AG04450 (cell line): ENCODE measurements at regions not wholly inside any gene's neighbourhood (a gene's known extent, or its start where the extent isn't known, plus 50 kb on each side); places are given as distances from the start of the nearest gene placed in this dataset.
A peak's percentile ranks its signal among the peaks of the same experiment; 100 is the strongest.

Experiments used
- CTCF ChIA-PET: fragments of 300-600, 350-600 bp; formaldehyde crosslinking; extraction: SDS; loops from one replicate; lab custom pipeline; 2022; ENCODE audit warnings: antibody characterized with exemption, inconsistent platforms; lab: Charles Lee
- POLR2A ChIA-PET: fragments of 350-600 bp; formaldehyde crosslinking; extraction: SDS; loops from one replicate; lab custom pipeline; 2021; ENCODE audit warnings: antibody characterized with exemption, inconsistent platforms; lab: Yijun Ruan, JAX
- DNase-seq: peaks from one replicate; pipeline ENCODE4 v3.0.0-alpha.2; 2011; ENCODE audit warnings: low read depth, low spot score
- H3K27ac ChIP-seq: one replicate; pipeline ENCODE4 v1.5.1; 2012; ENCODE audit warnings: low read depth, low read length, control low read depth
- H3K27me3 ChIP-seq: one replicate; pipeline ENCODE4 v1.6.0; 2012; ENCODE audit warnings: low read length; ENCODE audit not compliant: control insufficient read depth, insufficient read depth
- H3K4me3 ChIP-seq: 2 replicates; pipeline ENCODE4 v1.5.1; 2011; ENCODE audit warnings: mild to moderate bottlenecking, low read depth, low read length, control low read depth
- H3K9me3 ChIP-seq: 2 replicates; pipeline ENCODE4 v1.5.1; 2012; ENCODE audit warnings: low read length; ENCODE audit not compliant: control insufficient read depth, insufficient read depth
- TF ChIP-seq, protein P1 (sequence below): IDR thresholded peaks from 2 replicates; pipeline ENCODE4 v1.5.1; 2011; ENCODE audit warnings: low read depth, low read length, control low read depth, inconsistent platforms

DNA sequence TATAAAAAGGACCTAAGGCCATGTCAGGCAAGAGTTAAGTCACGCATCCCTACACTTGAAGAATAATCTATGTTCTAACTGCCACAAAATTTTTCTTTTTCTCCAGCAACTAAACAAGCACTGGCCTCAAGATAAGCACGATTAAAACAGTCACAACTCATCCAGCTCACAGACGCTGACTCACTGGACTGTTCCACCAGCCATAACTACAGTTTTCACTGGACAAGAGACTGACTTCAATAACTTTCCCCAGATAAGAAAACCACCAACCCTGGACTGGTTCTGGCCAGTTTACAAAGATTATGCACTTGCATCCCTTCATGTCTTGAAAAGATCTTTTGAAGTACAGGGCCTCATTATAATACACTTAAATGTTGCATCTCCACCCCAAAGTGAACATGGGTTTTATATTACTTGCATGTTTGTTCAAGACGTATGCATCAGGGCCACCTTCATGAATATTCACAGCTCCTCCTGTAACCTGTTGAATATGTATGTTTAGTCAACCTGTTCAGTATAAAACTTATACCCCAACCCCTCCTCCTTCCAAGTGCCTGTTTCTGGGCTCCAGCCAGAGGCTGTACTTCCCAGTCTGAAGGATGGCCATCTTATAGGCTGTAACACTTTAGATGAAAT lies 129.3 kb upstream of the EPB41L4A start:
- ChIA-PET CTCF (interaction anchor here (0.7 to 15.0 kb wide), 2 partner anchors 210 to 300 kb away, joined by 3 to 334 read pairs; no protein-coding TSS in a partner anchor), POLR2A (no interaction called here)
- H3K27me3 ChIP-seq = peaks cover 4% of the 10 kb centered on the region
- TF ChIP-seq, protein P1, sequence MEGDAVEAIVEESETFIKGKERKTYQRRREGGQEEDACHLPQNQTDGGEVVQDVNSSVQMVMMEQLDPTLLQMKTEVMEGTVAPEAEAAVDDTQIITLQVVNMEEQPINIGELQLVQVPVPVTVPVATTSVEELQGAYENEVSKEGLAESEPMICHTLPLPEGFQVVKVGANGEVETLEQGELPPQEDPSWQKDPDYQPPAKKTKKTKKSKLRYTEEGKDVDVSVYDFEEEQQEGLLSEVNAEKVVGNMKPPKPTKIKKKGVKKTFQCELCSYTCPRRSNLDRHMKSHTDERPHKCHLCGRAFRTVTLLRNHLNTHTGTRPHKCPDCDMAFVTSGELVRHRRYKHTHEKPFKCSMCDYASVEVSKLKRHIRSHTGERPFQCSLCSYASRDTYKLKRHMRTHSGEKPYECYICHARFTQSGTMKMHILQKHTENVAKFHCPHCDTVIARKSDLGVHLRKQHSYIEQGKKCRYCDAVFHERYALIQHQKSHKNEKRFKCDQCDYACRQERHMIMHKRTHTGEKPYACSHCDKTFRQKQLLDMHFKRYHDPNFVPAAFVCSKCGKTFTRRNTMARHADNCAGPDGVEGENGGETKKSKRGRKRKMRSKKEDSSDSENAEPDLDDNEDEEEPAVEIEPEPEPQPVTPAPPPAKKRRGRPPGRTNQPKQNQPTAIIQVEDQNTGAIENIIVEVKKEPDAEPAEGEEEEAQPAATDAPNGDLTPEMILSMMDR = no peak
- DNase-seq = peak; percentile 11
- no peak overlapping the region for H3K4me3 ChIP-seq
- H3K27ac ChIP-seq = no peak overlapping the region
- H3K9me3 ChIP-seq = no peaks in the 10 kb centered on the region

DNA sequence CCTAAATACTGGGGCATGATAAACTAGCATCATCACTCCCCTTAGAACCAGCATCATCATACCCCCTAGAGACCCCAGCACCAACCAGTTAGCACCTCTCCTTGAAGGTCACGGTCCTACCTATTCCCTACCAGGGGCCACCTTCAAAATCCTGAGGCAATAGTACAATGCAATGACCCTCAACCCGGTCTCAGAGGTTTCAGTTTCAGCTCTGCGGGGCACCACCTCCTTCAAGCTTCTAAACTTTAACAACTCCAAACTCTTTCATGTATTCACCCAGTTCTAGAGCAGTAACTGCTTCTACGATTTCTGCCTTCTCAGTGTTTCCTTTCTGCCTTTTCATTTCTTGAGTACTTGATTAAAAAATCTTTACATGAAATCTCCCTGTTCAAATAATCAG lies 130.1 kb upstream of the EPB41L4A start:
- CTCF ChIA-PET = interaction anchor here (15.0 kb wide), 1 partner anchor 209 kb away, joined by 334 read pairs; no protein-coding TSS in a partner anchor
- Histone ChIP-seq H3K4me3 (no peak overlapping the region), H3K27me3 (peaks cover 4% of the 10 kb centered on the region), H3K9me3 (no peaks in the 10 kb centered on the region), H3K27ac (no peak overlapping the region)
- DNase-seq = no peak
- TF ChIP-seq, protein P1 = no peak
- POLR2A ChIA-PET = no interaction called here

DNA sequence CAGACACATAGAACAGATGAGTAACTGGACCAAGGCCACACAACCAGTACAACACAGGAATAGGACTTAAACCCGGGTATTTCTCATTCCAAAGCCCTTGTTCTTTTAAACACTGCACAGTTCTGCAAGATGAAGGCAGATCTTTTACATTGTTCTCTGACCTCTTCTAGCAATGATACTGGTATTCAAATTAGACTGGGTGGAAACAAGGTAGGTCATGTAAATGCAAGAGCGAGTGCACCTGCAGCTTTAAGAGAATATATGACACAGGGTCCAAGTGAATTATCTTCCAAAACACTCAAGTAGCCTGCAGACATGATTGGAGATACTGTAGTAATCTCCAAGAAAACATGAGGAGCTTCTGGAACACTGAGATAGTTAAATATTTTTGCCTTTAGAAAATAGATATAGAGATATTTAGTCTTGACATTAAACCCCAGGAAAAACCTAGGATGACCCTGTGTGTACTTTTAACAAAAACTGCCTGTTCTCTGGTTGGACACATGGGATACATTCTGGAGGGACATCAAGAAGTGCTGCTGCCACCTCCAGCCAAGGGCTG lies 130.6 kb upstream of the EPB41L4A start:
- CTCF ChIA-PET = interaction anchor here (0.5 to 15.0 kb wide), 5 partner anchors 12 to 830 kb away, joined by 3 to 334 read pairs (median 13); no protein-coding TSS in a partner anchor
- H3K9me3 ChIP-seq = no peaks in the 10 kb centered on the region
- DNase-seq = no peak
- POLR2A ChIA-PET = no interaction called here
- H3K4me3 ChIP-seq = no peak overlapping the region
- peaks cover 4% of the 10 kb centered on the region for H3K27me3 ChIP-seq
- TF ChIP-seq, protein P1 = no peak
- H3K27ac ChIP-seq = no peak overlapping the region

DNA sequence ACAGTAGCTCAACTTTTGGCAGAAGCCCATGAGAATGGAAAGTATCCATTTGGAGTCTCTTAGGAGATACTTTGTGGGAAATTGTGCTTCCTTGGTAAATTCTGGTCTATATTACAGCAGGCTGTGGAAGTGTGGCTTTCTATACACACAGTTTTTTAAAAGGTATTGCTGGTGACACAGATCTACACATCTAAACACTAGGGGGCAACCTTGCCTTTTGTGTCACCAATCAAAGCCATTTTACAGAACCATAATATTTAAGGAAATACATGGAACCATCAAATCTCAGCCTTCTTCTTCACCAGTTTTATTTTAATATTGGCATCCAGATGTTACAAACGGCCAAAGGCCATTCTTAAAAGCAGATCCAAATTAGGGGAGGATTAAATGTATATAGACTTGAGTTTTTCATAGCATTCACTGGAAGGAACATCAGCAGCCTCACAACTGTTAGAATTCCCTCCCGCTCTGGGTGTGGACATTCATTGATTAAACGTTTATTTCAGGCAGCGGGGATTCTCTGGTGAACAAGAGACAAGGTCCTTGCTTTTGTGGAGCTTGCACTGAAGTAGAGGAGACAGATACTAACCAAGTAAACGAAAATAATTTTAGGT lies 132.4 kb upstream of the EPB41L4A start:
- DNase-seq = peak; percentile 20
- TF ChIP-seq, protein P1 = peak; percentile 74
- no peak overlapping the region for H3K27ac ChIP-seq
- H3K9me3 ChIP-seq = no peaks in the 10 kb centered on the region
- peaks cover 4% of the 10 kb centered on the region for H3K27me3 ChIP-seq
- H3K4me3 ChIP-seq = no peak overlapping the region
- CTCF ChIA-PET = interaction anchor here (0.6 to 15.0 kb wide), 52 partner anchors 8 to 1803 kb away, joined by 3 to 334 read pairs (median 4); partner anchors contain the start of genes APC, DCP2 and SRP19
- POLR2A ChIA-PET = no interaction called here
